ENCODE measurements at regions not wholly inside any gene's neighbourhood (a gene's known extent, or its start where the extent isn't known, plus 50 kb on each side); places are given as distances from the start of the nearest gene placed in this dataset.

GRCh38 chr2:181183878-181184542 is 203.6 kb downstream of the UBE2E3 start:
- no peaks in the 10 kb centered on the region for H4K20me1 ChIP-seq (ENCODE audit: insufficient read depth, low read length)
- BruUV-seq (replicated peaks): no TSS peak
- TF ChIP-seq CEBPB (IDR thresholded peaks at IDR 0.05; ENCODE audit: borderline replicate concordance, low read depth, low read length) (peak; percentile 22; the same call in 1 of the 2 replicates), SIN3A (IDR thresholded peaks at IDR 0.05; ENCODE audit: borderline replicate concordance, low read depth, low read length) (no peak)
- no peaks in the 10 kb centered on the region for H3K27me3 ChIP-seq (ENCODE audit: control insufficient read depth in 1 of 2, insufficient read depth in 2 of 2, low read length in 2 of 2)
- no peaks in the 10 kb centered on the region for H3K9me3 ChIP-seq (ENCODE audit: low read length)
- intact Hi-C loops (cut with micrococcal nuclease; ENCODE audit: unreplicated experiment): no loop called here
- under 1% methylated on average over 4 of the region's 4 CpGs for WGBS (ENCODE audit: low lambda C conversion rate)
- FAIRE-seq (no peak), ATAC-seq (no peak), DNase-seq (ENCODE audit: low spot score) (no peak)
- no peak overlapping the region for H3K4me2 ChIP-seq (ENCODE audit: low read depth, low read length)
- ChIA-PET POLR2A (no interaction called here), CTCF (ENCODE audit: low intra/inter-chr PET ratio, low total read pairs) (no interaction called here)
- in situ Hi-C loops (cut with HindIII; ENCODE audit: extremely low pct_ligation_motif_present, low pct_unique_long_range_greater_than_20kb): no loop called here
- no peaks in the 10 kb centered on the region for H3K79me2 ChIP-seq (ENCODE audit: insufficient read depth, low read length)
- H3K4me3 ChIP-seq (replicated peaks in 1 of 3; ENCODE audit: insufficient read depth in 1 of 3, low read depth in 2 of 3, low read length in 3 of 3): no peak overlapping the region
- no peak overlapping the region for H3K9ac ChIP-seq (ENCODE audit: insufficient read depth, low read depth, low read length)
- H2AFZ ChIP-seq (ENCODE audit: low read length): no peak overlapping the region
- no peak overlapping the region for H3K27ac ChIP-seq (ENCODE audit: extremely low read length, insufficient read depth, low read length)
- H3K4me1 ChIP-seq (ENCODE audit: insufficient read depth, low read length): no peaks in the 10 kb centered on the region
- H3K36me3 ChIP-seq (replicated peaks in 1 of 2; ENCODE audit: control insufficient read depth in 1 of 2, insufficient read depth in 2 of 2, low read length in 2 of 2): no peaks in the 10 kb centered on the region

- Histone ChIP-seq H3K9me3 (ENCODE audit: low read length) (no peaks in the 10 kb centered on the region), H2AFZ (ENCODE audit: low read length) (no peak overlapping the region), H3K4me1 (ENCODE audit: insufficient read depth, low read length) (no peaks in the 10 kb centered on the region), H3K27ac (ENCODE audit: extremely low read length, insufficient read depth, low read length) (no peak overlapping the region), H3K4me2 (ENCODE audit: low read depth, low read length) (no peak overlapping the region), H3K79me2 (ENCODE audit: insufficient read depth, low read length) (no peaks in the 10 kb centered on the region), H3K9ac (ENCODE audit: insufficient read depth, low read depth, low read length) (no peak overlapping the region), H3K27me3 (ENCODE audit: control insufficient read depth in 1 of 2, insufficient read depth in 2 of 2, low read length in 2 of 2) (no peaks in the 10 kb centered on the region), H3K4me3 (replicated peaks in 1 of 3; ENCODE audit: insufficient read depth in 1 of 3, low read depth in 2 of 3, low read length in 3 of 3) (no peak overlapping the region), H4K20me1 (ENCODE audit: insufficient read depth, low read length) (no peaks in the 10 kb centered on the region), H3K36me3 (replicated peaks in 1 of 2; ENCODE audit: control insufficient read depth in 1 of 2, insufficient read depth in 2 of 2, low read length in 2 of 2) (no peaks in the 10 kb centered on the region)
- POLR2A ChIA-PET: no interaction called here
- 10% methylated on average over 6 of the region's 6 CpGs for WGBS (ENCODE audit: low lambda C conversion rate)
- CTCF ChIA-PET (ENCODE audit: low intra/inter-chr PET ratio, low total read pairs): no interaction called here
- intact Hi-C loops (cut with micrococcal nuclease; ENCODE audit: unreplicated experiment): no loop called here
- ATAC-seq: no peak
- TF ChIP-seq ZNF276 (CRISPR knock-in tag; IDR thresholded peaks at IDR 0.05; ENCODE audit: low read depth): no peak
- in situ Hi-C loops (cut with HindIII; ENCODE audit: extremely low pct_ligation_motif_present, low pct_unique_long_range_greater_than_20kb): no loop called here
- FAIRE-seq: no peak
- BruUV-seq (replicated peaks): no TSS peak
- no peak for DNase-seq (ENCODE audit: low spot score)
Measured at GRCh38 chr2:181185421-181185820, 205.0 kb downstream of the UBE2E3 start.

Data from HepG2 (cell line).